GM13976 (cell line): ENCODE measurements at regions not wholly inside any gene's neighbourhood (a gene's known extent, or its start where the extent isn't known, plus 50 kb on each side); places are given as distances from the start of the nearest gene placed in this dataset.

ENCODE experiments used
- DNase-seq: peaks from one replicate; pipeline ENCODE4 v3.0.0; 2012; ENCODE audit warnings: low spot score
- CTCF ChIP-seq: IDR thresholded peaks from 2 replicates; pipeline ENCODE4 v1.5.1; 2012; ENCODE audit warnings: borderline replicate concordance, mild to moderate bottlenecking; ENCODE audit not compliant: insufficient read depth; ENCODE audit errors: extremely low read depth, missing control alignments, control extremely low read depth
- in situ Hi-C: fragments of 300-500 bp; cut with MboI; formaldehyde crosslinking; loops from one replicate; pipeline ENCODE4 v1.12.0; 2022; ENCODE audit warnings: low sequenced_read_pairs, mixed read lengths, inconsistent platforms; ENCODE audit not compliant: unreplicated experiment

GRCh38 chr1:218717575-218717974 lies 372.4 kb downstream of the TGFB2 start:
- DNase-seq = no peak
- in situ Hi-C loops = no loop called here
- no peak for TF ChIP-seq CTCF

- DNase-seq = no peak
- no peak for TF ChIP-seq CTCF
- in situ Hi-C loops = no loop called here
Measured at GRCh38 chr1:218718206-218718605, 373.1 kb downstream of the TGFB2 start.

GRCh38 chr1:218718977-218719376 lies 373.8 kb downstream of the TGFB2 start:
- no peak for TF ChIP-seq CTCF
- DNase-seq = no peak
- in situ Hi-C loops = no loop called here

GRCh38 chr1:218728898-218729565 lies 383.9 kb downstream of the TGFB2 start:
- in situ Hi-C loops = no loop called here
- no peak for TF ChIP-seq CTCF
- DNase-seq = no peak

- no peak for TF ChIP-seq CTCF
- in situ Hi-C loops = no loop called here
- DNase-seq = no peak
Measured at GRCh38 chr1:218735436-218736032, 390.4 kb downstream of the TGFB2 start.

GRCh38 chr1:218739426-218739825 lies 394.3 kb downstream of the TGFB2 start:
- DNase-seq = no peak
- in situ Hi-C loops = no loop called here
- no peak for TF ChIP-seq CTCF
